Uterus (tissue), 3 donors: ENCODE measurements at regions not wholly inside any gene's neighbourhood (a gene's known extent, or its start where the extent isn't known, plus 50 kb on each side); places are given as distances from the start of the nearest gene placed in this dataset.

ENCODE experiments used
- DNase-seq, 2 donors: peaks; one replicate each; pipeline ENCODE4 v3.0.0-alpha.2; 2019 to 2020
- H3K27ac ChIP-seq, 2 donors: fragments of 200-600 bp; sonication (generic); 1 replicate in 1 of 2; 2 replicates in 1 of 2; pipeline ENCODE4 v1.5.1; 2016 to 2018
- H3K27me3 ChIP-seq, 2 donors: fragments of 200-600 bp; sonication (generic); one replicate each; pipeline ENCODE4 v1.5.1; 2018 to 2019; ENCODE audit warnings: control low read depth in 1 of 2
- H3K36me3 ChIP-seq, 2 donors: fragments of 200-600 bp; sonication (generic); one replicate each; pipeline ENCODE4 v1.5.1; 2019; ENCODE audit warnings: control low read depth in 1 of 2
- H3K4me1 ChIP-seq, 2 donors: fragments of 200-600 bp; sonication (generic); one replicate each; pipeline ENCODE4 v1.5.1; 2018 to 2019; ENCODE audit warnings: control low read depth in 1 of 2
- H3K4me3 ChIP-seq, 2 donors: fragments of 200-600 bp; sonication (generic); 1 replicate in 1 of 2; 2 replicates in 1 of 2; pipeline ENCODE4 v1.5.1; 2018 to 2019; ENCODE audit warnings: mild to moderate bottlenecking in 1 of 2
- H3K9me3 ChIP-seq, 2 donors: fragments of 200-600 bp; sonication (generic); one replicate each; pipeline ENCODE4 v1.5.1; 2019; ENCODE audit warnings: control low read depth in 1 of 2
- CTCF ChIP-seq, 4 experiments: fragments of 200-600 bp in 2 of 4; fragments of 450-650 bp in 2 of 4; sonication (generic) in 2 of 4; IDR thresholded peaks; one replicate each; pipeline ENCODE4 v1.5.1; 2016 to 2019; ENCODE audit warnings: antibody characterized with exemption in 4 of 4, mild to moderate bottlenecking in 2 of 4, moderate library complexity in 1 of 4
- POLR2A ChIP-seq, 2 donors: fragments of 450-650 bp; IDR thresholded peaks; one replicate each; pipeline ENCODE4 v1.6.1; 2016; ENCODE audit warnings: antibody characterized with exemption in 2 of 2, mild to moderate bottlenecking in 1 of 2, moderate library complexity in 1 of 2
- intact Hi-C: fragments of 100-400 bp; cut with DNase I; formaldehyde crosslinking; loops from one replicate; pipeline ENCODE4 v1.15.1; 2023; ENCODE audit warnings: low total_unique reads
- donor health status: DM: yes; HTN: yes; CAD: no.

- no peaks in the 10 kb centered on the region for H3K4me1 ChIP-seq
- no peaks in the 10 kb centered on the region for H3K27me3 ChIP-seq
- no peaks in the 10 kb centered on the region for H3K9me3 ChIP-seq
- TF ChIP-seq CTCF (IDR thresholded peaks at IDR 0.05) = no peak
- no peak for TF ChIP-seq POLR2A (IDR thresholded peaks at IDR 0.05)
- H3K4me3 ChIP-seq = no peak overlapping the region
- no peak for DNase-seq
- no peaks in the 10 kb centered on the region for H3K36me3 ChIP-seq
- H3K27ac ChIP-seq = no peak overlapping the region
- intact Hi-C loops = no loop called here
These were observed 50.9 kb upstream of the ZNF354B start for GRCh38 chr5:178808886-178809285.

DNA sequence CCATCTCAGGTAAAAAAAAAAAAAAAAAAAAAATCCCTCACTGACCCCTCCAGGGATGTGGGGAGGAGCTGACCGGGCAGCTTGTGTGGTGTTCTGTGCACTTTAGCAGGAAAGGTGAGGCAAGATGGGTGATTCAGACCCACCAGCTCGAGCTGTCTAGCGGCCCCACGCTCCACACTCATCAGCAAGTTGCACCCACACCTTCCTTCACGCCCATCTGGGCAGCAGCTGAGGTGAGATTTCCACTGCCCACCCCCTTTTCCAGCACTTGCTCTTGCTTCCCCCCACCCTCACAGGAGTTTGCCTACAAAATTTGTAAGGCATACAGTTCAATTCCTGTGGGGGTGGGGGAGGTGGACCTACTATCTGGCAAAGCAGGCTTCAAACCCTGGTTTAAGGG is 58.7 kb upstream of the ZNF354B start:
- no peak overlapping the region for H3K4me3 ChIP-seq
- no peaks in the 10 kb centered on the region for H3K4me1 ChIP-seq
- no peaks in the 10 kb centered on the region for H3K36me3 ChIP-seq
- no peak for DNase-seq
- H3K27ac ChIP-seq = no peak overlapping the region
- no peaks in the 10 kb centered on the region for H3K27me3 ChIP-seq
- no peaks in the 10 kb centered on the region for H3K9me3 ChIP-seq
- no peak for TF ChIP-seq CTCF (IDR thresholded peaks at IDR 0.05)
- TF ChIP-seq POLR2A (IDR thresholded peaks at IDR 0.05) = no peak
- intact Hi-C loops = no loop called here

DNA sequence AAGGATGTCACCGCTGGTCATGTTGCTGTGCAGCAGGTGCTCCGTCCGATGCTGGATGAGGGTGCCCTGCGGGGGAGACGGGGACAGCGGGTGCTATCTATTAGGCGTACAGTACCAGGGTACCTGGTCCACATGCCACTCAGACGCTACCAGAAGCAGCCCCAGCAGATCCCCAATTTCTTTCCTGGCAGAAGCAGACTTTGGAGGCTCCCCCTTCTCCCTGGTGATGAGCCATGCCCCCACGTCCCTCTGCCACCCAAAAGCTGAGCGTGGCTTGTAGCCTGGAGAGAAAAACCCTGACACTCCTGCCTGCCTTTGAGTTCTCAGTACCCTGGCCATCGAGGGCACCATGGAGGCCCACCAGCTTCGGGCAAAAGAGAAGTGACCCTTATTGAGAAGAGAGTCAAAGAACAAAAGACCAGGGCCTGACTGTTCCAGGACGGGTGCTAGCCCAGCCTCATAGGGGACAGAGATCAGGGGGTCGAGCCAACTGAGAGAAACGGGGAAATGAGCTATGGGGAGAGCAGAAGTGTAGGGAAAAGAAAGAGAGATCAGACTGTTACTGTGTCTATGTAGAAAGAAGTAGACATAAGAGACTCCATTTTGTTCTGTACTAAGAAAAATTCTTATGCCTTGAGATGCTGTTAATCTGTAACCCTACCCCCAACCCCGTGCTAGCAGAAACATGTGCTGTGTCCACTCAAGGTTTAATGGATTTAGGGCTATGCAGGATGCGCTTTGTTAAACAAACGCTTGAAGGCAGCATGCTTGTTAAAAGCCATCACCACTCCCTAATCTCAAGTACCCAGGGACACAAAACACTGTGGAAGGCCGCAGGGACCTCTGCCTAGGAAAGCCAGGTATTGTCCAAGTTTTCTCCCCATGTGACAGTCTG is 62.0 kb upstream of the ZNF354B start:
- intact Hi-C loops = no loop called here
- no peaks in the 10 kb centered on the region for H3K9me3 ChIP-seq
- H3K27me3 ChIP-seq = no peaks in the 10 kb centered on the region
- H3K36me3 ChIP-seq = no peaks in the 10 kb centered on the region
- H3K4me1 ChIP-seq = no peaks in the 10 kb centered on the region
- H3K27ac ChIP-seq = no peak overlapping the region
- no peak overlapping the region for H3K4me3 ChIP-seq
- TF ChIP-seq CTCF (IDR thresholded peaks at IDR 0.05) (no peak), POLR2A (IDR thresholded peaks at IDR 0.05) (no peak)
- no peak for DNase-seq

DNA sequence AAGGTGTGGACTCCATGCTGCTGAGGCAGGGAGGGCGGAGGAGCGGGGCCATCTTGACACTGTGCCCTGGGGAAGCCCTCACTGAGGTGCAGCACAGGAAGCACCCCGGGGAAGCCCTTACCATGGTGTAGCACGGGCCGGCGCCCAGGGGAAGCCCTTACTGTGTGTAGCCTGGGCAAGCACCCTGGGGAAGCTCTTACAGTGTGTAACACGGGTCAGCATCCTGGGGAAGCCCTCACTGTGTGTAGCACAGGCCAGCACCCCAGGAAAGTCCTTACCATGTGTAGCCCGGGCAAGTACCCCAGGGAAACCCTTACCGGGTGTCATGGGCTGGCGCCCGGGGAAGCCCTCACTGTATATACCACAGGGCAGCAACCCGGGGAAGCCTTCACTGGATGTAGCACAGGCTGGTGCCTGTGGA is 62.6 kb upstream of the ZNF354B start:
- intact Hi-C loops = no loop called here
- TF ChIP-seq CTCF (IDR thresholded peaks at IDR 0.05) = no peak
- TF ChIP-seq POLR2A (IDR thresholded peaks at IDR 0.05) = no peak
- Histone ChIP-seq H3K36me3 (no peaks in the 10 kb centered on the region), H3K4me1 (no peaks in the 10 kb centered on the region), H3K9me3 (no peaks in the 10 kb centered on the region), H3K4me3 (no peak overlapping the region), H3K27ac (no peak overlapping the region), H3K27me3 (no peaks in the 10 kb centered on the region)
- no peak for DNase-seq

- Histone ChIP-seq H3K9me3 (no peaks in the 10 kb centered on the region), H3K36me3 (no peaks in the 10 kb centered on the region), H3K4me3 (no peak overlapping the region), H3K4me1 (no peaks in the 10 kb centered on the region), H3K27ac (no peak overlapping the region), H3K27me3 (no peaks in the 10 kb centered on the region)
- TF ChIP-seq POLR2A (IDR thresholded peaks at IDR 0.05) (no peak), CTCF (IDR thresholded peaks at IDR 0.05) (no peak)
- no peak for DNase-seq
- intact Hi-C loops = no loop called here
These were observed 63.4 kb upstream of the ZNF354B start for GRCh38 chr5:178796165-178796945.
